HEK293T (cell line): ENCODE measurements at regions not wholly inside any gene's neighbourhood (a gene's known extent, or its start where the extent isn't known, plus 50 kb on each side); places are given as distances from the start of the nearest gene placed in this dataset.

ENCODE experiments used
- CTCF ChIA-PET: fragments of 350-600 bp; formaldehyde crosslinking; extraction: SDS; loops from one replicate; lab custom pipeline; 2021; ENCODE audit warnings: antibody characterized with exemption, inconsistent platforms; lab: Yijun Ruan, JAX
- POLR2A ChIA-PET: fragments of 350-600 bp; formaldehyde crosslinking; extraction: SDS; loops from one replicate; lab custom pipeline; 2020; ENCODE audit warnings: antibody characterized with exemption, inconsistent platforms; lab: Yijun Ruan, JAX
- DNase-seq: peaks from one replicate; pipeline ENCODE4 v3.0.0; 2012; ENCODE audit warnings: mixed read lengths; ENCODE audit errors: extremely low spot score
- ARNT ChIP-seq: fragments of 450-650 bp; IDR thresholded peaks from 2 replicates; pipeline ENCODE4 v1.6.1; 2017; ENCODE audit warnings: mild to moderate bottlenecking
- BHLHE40 ChIP-seq: fragments of 450-650 bp; IDR thresholded peaks from 2 replicates; pipeline ENCODE4 v1.6.1; 2016; ENCODE audit warnings: mild to moderate bottlenecking, moderate library complexity, borderline replicate concordance
- CTBP1 ChIP-seq: fragments of 450-650 bp; IDR thresholded peaks from 2 replicates; pipeline ENCODE4 v1.6.1; 2016; ENCODE audit warnings: borderline replicate concordance
- ELF4 ChIP-seq: fragments of 450-650 bp; IDR thresholded peaks from 2 replicates; pipeline ENCODE4 v1.6.1; 2017; ENCODE audit warnings: antibody characterized with exemption
- FOXA1 ChIP-seq: fragments of 450-650 bp; IDR thresholded peaks from 2 replicates; pipeline ENCODE4 v1.6.1; 2016; ENCODE audit warnings: mild to moderate bottlenecking
- FOXK2 ChIP-seq: fragments of 450-650 bp; IDR thresholded peaks from 2 replicates; pipeline ENCODE4 v1.6.1; 2016; ENCODE audit warnings: mild to moderate bottlenecking
- FOXM1 ChIP-seq: fragments of 450-650 bp; IDR thresholded peaks from 2 replicates; pipeline ENCODE4 v1.6.1; 2017; ENCODE audit warnings: mild to moderate bottlenecking, borderline replicate concordance
- HDGF ChIP-seq: fragments of 450-650 bp; IDR thresholded peaks from 2 replicates; pipeline ENCODE4 v1.6.1; 2017; ENCODE audit warnings: antibody characterized with exemption, borderline replicate concordance
- L3MBTL2 ChIP-seq: fragments of 450-650 bp; conservative IDR thresholded peaks from 2 replicates; pipeline ENCODE4 v1.6.1; 2016; ENCODE audit warnings: mild to moderate bottlenecking
- LEF1 ChIP-seq: fragments of 450-650 bp; IDR thresholded peaks from 2 replicates; pipeline ENCODE4 v1.6.1; 2017; ENCODE audit warnings: mild to moderate bottlenecking, borderline replicate concordance
- NFRKB ChIP-seq: fragments of 450-650 bp; IDR thresholded peaks from 2 replicates; pipeline ENCODE4 v1.6.1; 2016; ENCODE audit warnings: mild to moderate bottlenecking, moderate library complexity
- PKNOX1 ChIP-seq: fragments of 450-650 bp; IDR thresholded peaks from 2 replicates; pipeline ENCODE4 v1.6.1; 2016
- SP1 ChIP-seq: fragments of 450-650 bp; IDR thresholded peaks from 2 replicates; pipeline ENCODE4 v1.6.1; 2017
- SUZ12 ChIP-seq: fragments of 450-650 bp; IDR thresholded peaks from 2 replicates; pipeline ENCODE4 v1.6.1; 2016; ENCODE audit warnings: mild to moderate bottlenecking
- TARDBP ChIP-seq: fragments of 450-650 bp; IDR thresholded peaks from 2 replicates; pipeline ENCODE4 v1.6.1; 2016
- ZNF384 ChIP-seq: fragments of 450-650 bp; IDR thresholded peaks from 2 replicates; pipeline ENCODE4 v1.6.1; 2016

GRCh38 chr10:43781480-43782361 is 133.0 kb upstream of the ZNF32 start:
- CTCF ChIA-PET, result no interaction called here
- TF ChIP-seq SP1 (no peak), FOXA1 (no peak), CTBP1 (no peak), ELF4 (no peak), BHLHE40 (no peak), FOXK2 (no peak), ARNT (no peak), FOXM1 (no peak), PKNOX1 (no peak), SUZ12 (no peak), L3MBTL2 (no peak), TARDBP (no peak), LEF1 (no peak), HDGF (no peak), NFRKB (no peak), ZNF384 (no peak)
- DNase-seq, result no peak
- POLR2A ChIA-PET, result no interaction called here

- ChIA-PET POLR2A (no interaction called here), CTCF (no interaction called here)
- no peak for DNase-seq
- TF ChIP-seq NFRKB (no peak), BHLHE40 (no peak), CTBP1 (no peak)
Measured at GRCh38 chr10:43778571-43778970, 129.9 kb upstream of the ZNF32 start.

- CTCF ChIA-PET, result no interaction called here
- POLR2A ChIA-PET, result no interaction called here
- no peak for DNase-seq
- TF ChIP-seq LEF1, result no peak
- TF ChIP-seq PKNOX1, result no peak
- TF ChIP-seq SP1, result no peak
- no peak for TF ChIP-seq FOXA1
- TF ChIP-seq ARNT, result no peak
- no peak for TF ChIP-seq L3MBTL2
- no peak for TF ChIP-seq SUZ12
- TF ChIP-seq ELF4, result no peak
- TF ChIP-seq TARDBP, result no peak
- TF ChIP-seq BHLHE40, result no peak
- no peak for TF ChIP-seq NFRKB
- TF ChIP-seq FOXM1, result no peak
- TF ChIP-seq FOXK2, result no peak
- TF ChIP-seq CTBP1, result no peak
- TF ChIP-seq ZNF384, result no peak
- no peak for TF ChIP-seq HDGF
Measured at GRCh38 chr10:43775384-43775783, 126.7 kb upstream of the ZNF32 start.

GRCh38 chr10:43774234-43774769 is 125.6 kb upstream of the ZNF32 start:
- CTCF ChIA-PET, result no interaction called here
- TF ChIP-seq NFRKB (no peak), LEF1 (no peak), ARNT (no peak), TARDBP (no peak), FOXA1 (no peak), ZNF384 (no peak), L3MBTL2 (no peak), FOXK2 (no peak), PKNOX1 (no peak), BHLHE40 (no peak)
- no peak for DNase-seq
- POLR2A ChIA-PET, result no interaction called here

GRCh38 chr10:43773736-43774135 is 125.1 kb upstream of the ZNF32 start:
- CTCF ChIA-PET, result no interaction called here
- POLR2A ChIA-PET, result no interaction called here
- DNase-seq, result no peak
- TF ChIP-seq BHLHE40 (no peak), PKNOX1 (no peak), NFRKB (no peak)

- POLR2A ChIA-PET, result no interaction called here
- no peak for TF ChIP-seq SP1
- no peak for TF ChIP-seq TARDBP
- TF ChIP-seq LEF1, result no peak
- no peak for TF ChIP-seq ELF4
- no peak for TF ChIP-seq HDGF
- no peak for TF ChIP-seq FOXM1
- no peak for TF ChIP-seq PKNOX1
- TF ChIP-seq SUZ12, result no peak
- no peak for TF ChIP-seq CTBP1
- no peak for TF ChIP-seq ZNF384
- no peak for TF ChIP-seq FOXK2
- no peak for TF ChIP-seq BHLHE40
- TF ChIP-seq FOXA1, result no peak
- no peak for TF ChIP-seq NFRKB
- no peak for TF ChIP-seq L3MBTL2
- no peak for TF ChIP-seq ARNT
- no peak for DNase-seq
- CTCF ChIA-PET, result no interaction called here
Measured at GRCh38 chr10:43772171-43772570, 123.5 kb upstream of the ZNF32 start.
